ENCODE measurements at regions not wholly inside any gene's neighbourhood (a gene's known extent, or its start where the extent isn't known, plus 50 kb on each side); places are given as distances from the start of the nearest gene placed in this dataset.
"Not testable (repeated sequence)": the region's sequence is repeated elsewhere in the genome, so short reads cannot be mapped to it uniquely, and the experiment has no call there.

DNA sequence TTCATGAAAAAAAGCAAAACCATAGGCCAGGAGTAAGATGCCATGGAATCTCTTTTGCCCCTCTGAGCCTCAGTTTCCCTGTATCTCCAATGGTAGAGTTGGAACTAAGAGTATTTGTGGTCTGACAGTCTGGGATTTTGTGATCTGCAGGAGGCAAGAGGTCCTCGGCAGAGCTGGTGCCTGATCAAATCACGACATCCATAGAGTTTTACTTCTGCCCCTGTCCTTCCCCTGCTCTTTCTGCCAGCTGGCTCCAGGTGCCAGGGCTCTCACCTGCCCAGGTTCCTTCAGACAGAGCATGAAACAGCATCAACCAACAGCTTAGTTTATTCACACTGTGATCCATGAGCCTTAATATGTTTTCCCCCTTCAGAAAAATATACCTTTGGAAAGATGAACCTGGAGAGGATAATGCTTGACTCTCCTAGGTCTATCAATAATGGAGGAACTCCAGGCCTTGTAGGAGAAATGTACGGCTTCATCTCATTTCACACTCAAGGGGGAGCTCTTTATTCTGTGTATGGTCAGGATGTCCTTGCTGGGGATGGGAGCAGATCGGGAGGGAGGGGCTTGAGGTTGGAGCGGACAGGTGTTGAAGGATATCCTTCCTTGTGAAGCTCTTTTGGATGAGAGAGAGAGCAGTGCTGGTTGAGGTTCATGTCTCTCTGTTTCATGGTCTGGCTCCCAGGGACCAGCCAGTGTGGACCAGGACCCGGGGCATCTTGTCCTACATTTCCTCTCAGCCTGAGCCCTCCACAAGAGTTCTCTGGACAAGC lies 309.9 kb downstream of the RPLP1 start:
- no peak for DNase-seq (ENCODE audit: low spot score)

DNA sequence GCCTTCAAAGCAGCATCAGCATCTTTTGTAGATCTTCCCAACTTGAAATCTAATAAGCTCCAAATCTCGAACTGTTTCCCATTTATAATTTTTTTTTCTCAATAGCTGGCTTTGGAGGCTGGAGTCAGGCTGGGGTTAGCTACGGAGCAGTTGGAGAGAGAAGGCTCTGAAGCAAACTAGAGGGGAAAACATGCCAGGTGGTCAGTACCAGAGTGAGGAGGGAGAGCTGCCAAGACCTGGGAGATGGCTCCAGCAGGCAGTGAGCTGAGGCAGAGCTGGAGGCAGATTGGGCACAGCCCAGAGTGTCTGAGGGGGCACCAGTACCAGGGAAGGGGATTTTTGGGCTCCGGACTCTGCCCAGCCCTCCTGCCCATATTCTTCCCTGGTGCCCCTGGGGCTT lies 311.2 kb downstream of the RPLP1 start:
- no peak for DNase-seq (ENCODE audit: low spot score)

DNA sequence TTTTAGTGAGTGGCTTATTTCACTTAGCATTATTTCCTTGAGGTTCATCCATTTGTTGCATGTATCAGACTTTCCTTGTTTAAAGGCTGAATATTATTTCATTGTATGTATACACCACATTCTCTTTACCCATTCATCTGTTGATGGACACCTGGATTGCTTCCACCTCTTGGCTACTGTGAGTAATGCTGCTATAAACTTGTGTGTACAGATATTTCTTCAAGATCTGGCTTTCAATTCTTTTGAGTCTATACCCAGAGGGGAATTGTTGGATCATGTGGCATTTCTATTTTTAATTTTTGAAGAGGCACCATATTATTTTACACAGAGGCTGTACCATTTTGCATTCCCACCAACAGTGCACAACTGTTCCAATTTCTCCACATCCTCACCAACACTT lies 313.5 kb downstream of the RPLP1 start:
- DNase-seq (ENCODE audit: low spot score) = no peak

DNA sequence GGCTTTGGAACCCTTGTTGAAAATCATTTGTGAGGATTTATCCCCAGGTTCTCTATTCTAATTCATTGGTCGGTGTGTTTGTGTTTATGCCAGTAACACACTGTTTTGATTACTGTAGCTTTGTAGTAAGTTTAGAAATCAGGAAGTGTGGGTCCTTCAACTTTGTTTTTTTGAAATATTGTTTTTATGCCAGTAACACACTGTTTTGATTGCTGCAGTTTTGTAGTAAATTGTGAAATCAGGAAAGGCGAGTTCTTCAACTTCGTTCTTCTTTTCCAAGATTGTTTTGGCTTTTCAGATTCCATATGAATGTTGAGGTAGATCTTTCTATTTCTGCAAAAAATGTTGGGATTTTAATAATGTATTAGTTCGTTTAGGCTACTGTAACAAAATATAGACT lies 314.6 kb downstream of the RPLP1 start:
- no peak for DNase-seq (ENCODE audit: low spot score)

DNA sequence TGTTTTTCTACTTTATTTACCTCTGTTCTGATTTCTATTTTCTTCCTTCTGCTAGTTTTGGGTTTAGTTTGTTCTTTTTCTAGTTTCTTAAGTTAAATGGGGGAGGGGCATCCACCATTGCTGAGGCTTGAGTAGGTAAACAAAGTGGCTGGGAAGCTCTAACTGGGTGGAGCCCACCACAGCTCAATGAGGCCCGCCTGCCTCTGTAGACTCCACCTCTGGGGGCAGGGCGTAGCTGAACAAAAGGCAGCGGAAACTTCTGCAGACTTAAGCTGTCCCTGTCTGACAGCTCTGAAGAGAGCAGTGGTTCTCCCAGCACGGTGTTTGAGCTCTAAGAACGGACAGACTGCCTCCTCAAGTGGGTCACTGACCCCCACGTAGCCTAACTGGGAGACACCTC lies 316.7 kb downstream of the RPLP1 start:
- not testable (repeated sequence) for DNase-seq (ENCODE audit: low spot score)

DNA sequence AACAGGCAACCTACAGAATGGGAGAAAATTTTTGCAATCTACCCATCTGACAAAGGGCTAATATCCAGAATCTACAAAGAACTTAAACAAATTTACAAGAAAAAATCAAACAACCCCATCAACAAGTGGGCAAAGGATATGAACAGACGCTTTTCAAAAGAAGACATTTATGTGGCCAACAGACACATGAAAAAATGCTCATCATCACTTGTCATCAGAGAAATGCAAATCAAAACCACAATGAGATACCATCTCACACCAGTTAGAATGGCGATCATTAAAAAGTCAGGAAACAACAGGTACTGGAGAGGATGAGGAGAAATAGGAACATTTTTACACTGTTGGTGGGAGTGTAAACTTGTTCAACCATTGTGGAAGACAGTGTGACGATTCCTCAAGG lies 321.6 kb downstream of the RPLP1 start:
- not testable (repeated sequence) for DNase-seq (ENCODE audit: low spot score)

DNA sequence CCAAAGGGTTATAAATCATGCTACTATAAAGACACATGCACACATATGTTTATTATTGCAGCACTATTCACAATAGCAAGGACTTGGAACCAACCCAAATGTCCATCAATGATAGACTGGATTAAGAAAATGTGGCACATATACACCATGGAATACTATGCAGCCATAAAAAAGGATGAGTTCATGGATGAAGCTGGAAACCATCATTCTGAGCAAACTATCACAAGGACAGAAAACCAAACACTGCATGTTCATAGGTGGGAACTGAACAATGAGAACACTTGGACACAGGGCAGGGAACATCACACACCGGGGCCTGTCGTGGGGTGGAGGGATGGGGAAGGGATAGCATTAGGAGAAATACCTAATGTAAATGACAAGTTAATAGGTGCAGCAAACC lies 322.1 kb downstream of the RPLP1 start:
- not testable (repeated sequence) for DNase-seq (ENCODE audit: low spot score)

DNA sequence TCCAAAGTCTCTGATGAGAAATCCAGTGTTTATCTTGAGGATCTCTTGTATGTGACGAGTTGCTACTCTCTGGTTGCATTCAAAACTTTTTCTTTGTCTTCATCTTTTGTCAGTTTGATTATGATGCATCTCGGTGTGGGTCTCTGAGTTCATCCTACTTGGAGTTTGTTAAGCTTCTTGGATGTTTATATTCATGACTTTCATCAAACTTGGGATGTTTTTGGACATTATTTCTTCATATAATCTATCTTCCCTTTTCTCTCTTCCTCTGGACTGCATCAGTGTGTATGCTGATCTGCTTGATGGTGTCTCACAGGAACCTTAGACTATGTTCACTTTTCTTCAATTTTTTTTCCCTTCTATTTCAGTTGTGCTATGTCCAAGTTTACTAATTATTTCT lies 320.4 kb downstream of the TLE3 start:
- DNase-seq (ENCODE audit: low spot score) = no peak

DNA sequence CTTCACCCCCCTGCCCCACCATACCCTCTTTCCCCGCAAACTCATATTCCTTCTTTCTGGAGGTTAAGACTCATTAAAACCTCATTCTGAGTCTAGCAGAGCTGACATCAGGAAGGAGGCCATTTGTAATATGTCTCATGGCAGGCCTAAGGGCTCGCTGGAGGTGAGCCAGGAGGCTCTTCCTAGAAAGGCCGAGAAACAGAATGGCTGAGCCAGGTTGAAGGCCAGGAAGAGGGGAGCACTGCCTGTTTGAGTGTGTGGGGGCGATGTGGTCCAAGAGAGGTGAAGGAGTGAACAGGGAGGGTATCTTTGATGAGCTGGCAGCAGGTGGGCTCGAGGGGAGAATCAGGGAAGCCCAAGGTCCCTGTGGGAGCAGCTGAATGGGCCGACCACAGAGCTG lies 317.3 kb downstream of the TLE3 start:
- no peak for DNase-seq (ENCODE audit: low spot score)

DNA sequence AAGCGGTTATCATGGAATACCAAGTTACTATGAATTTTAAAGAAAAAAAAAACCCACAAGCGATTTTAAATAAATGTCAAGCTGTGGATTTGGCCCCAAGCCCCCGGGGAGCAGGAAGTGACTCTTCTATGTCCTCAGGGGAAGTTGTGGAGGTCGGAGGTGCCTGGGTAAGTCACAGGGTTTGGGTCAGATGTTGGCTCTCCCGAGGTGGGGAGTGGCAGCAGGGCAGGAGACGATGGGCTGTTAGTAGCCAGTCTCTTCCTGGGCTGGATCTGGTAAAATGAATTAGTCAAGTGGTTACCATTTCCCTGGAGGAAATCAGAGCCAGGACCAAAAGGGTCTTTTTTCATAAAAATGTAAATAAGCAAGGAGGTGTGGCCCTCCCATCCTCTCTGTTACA lies 316.7 kb downstream of the TLE3 start:
- no peak for DNase-seq (ENCODE audit: low spot score)

DNA sequence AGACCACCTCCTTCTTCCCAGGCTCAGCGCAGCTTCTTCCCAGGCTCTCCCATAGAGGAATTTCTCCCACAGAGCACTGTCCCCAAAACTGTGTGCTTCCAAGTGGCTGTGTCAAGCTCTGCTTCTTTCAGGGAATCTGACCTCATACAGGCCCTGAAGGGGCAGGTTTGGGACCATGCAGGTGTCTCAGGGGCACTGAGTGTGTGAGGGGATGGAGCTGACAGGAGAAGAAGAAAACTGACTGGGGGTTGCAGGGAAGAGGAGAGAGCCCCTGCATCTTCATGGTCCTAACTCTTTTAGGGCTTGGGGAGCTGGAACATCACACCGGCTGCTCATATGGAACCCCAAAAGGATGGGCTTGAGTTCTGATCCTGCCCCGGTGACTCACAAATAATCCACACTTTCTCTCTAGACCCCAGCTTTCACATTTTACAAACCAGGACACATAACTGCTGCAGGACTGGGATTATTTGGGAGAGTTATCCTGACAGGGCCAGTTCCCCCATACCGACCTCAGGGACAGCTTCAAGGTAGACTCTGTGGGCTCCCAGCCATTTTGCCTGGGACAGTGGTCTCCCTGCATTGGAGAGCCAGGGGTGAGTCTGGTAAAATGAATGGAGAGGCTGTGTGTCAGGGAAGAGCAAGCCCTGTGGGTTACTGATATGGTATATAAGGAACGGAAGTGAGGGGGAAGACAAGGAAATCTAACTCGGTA lies 316.1 kb downstream of the TLE3 start:
- DNase-seq (ENCODE audit: low spot score) = no peak

DNA sequence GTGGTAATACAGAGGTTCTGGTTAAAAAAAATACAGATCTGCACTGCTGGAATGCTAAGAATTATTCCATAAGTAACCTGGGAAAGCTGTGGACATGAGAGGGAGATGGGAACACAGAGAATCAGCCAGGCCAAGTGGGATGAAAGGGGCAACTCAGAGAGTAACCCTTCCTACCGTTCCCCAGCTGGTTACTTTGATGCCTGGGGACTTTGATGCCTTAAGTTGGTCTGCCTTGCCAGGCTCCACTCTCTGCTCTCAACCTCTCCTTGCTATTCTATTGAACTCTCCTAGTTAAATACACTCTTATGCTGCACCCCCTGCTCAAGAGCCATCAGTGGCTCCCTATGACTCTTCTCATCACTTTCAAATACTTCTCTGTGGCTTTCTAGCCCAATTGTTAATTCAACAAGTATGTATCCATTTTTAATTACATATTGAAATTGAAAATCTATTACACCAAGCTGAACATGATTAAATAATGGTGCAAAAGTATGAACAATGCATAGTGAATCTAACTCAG lies 315.5 kb downstream of the TLE3 start:
- DNase-seq (ENCODE audit: low spot score) = no peak

DNA sequence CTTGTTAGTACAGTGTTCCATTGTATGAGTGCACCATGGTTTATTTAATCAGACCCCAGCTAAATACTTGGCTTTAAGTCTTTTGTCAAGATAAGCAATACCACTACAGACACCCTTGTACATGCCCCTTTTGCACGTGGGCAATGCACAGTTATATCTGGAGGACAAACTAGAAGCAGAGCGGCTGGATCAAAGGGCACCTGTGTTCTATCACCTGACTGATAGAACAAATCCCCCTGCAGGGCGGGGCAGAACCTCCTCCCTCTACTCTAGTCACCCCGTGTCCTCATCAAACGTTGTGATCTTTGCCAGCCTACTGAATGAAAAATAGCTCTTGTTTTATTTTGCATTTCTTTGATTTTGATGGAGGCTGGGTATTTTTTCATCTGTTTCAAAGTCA lies 314.9 kb downstream of the TLE3 start:
- DNase-seq (ENCODE audit: low spot score) = no peak

DNA sequence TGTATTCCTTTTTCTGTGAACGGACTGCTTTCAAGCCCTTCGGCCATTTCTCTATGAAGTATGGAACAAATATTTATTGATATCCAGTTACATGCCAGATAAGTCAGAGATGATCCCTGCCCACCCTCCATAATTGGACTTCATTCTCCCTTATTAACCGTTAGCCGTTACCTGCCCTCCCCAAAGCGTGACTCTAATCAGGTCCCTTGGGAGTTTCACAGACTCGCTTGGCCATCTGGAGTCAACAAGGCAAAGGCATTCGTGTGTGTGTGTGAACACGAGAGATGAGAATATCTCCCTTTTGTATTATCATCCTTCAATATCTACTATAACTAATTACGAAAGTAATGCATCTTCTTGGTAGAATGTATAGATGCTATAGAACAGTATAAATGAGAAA lies 314.5 kb downstream of the TLE3 start:
- no peak for DNase-seq (ENCODE audit: low spot score)

DNA sequence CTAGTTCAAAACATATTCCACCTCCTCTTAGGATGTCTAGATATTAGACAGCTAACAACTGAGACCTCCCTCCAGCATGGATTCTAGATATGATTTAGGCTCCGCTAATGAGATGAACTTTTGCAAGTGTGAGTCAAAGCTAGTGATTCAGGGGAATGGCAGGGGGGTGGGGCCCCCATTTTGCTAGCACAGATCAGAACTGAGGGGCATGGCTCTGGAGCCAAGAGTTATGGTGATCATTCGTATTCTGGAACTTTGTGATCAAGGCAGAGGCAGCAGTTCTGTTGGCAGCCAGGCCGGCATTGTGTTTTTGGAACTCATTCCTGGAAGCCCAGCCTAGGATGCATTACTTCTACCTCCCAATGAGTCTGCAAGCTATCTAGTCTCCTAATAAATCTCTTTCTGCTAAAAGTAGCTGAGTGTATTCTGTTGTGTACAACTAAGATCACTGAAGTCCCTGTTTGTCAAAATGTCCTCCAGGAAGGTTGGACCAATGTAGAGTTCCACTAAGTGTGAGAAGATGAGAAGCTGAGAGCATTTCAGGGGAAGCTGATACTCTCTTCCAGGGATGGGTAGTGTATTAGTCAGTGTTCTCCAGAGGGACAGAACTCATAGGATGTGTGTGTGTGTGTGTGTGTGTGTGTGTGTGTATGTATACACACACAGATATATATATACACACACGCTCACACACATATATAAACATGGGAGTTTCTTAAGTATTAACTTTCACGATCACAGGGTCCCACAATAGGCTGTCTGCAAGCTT lies 312.7 kb downstream of the TLE3 start:
- no peak for DNase-seq (ENCODE audit: low spot score)

DNA sequence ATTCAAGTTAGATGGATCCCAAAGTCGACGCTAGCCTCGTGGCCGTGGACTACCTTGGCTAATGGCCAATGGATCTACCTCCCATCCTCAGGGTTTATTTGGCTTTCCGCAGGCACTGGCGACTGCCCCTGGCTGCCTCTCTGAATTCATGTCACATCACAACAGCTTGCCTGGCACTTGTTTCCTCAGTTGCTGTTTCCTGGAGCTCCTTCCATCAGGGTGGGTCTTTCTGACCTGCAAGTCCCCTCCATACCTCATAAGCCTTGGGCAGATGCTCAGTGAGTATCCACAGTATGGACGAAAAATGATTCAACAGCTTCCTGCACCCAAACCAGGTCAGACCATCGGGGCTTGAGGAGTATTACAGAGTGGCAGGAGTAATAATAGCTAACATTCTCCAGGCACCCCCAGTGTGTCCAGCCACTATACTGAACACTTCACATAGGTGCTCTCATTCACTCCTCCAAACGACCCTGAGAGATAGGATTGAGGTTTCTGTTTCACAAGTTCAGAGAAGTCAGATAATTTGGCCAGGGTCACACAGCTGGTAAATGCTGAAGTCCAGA lies 311.5 kb downstream of the TLE3 start:
- no peak for DNase-seq (ENCODE audit: low spot score)

DNA sequence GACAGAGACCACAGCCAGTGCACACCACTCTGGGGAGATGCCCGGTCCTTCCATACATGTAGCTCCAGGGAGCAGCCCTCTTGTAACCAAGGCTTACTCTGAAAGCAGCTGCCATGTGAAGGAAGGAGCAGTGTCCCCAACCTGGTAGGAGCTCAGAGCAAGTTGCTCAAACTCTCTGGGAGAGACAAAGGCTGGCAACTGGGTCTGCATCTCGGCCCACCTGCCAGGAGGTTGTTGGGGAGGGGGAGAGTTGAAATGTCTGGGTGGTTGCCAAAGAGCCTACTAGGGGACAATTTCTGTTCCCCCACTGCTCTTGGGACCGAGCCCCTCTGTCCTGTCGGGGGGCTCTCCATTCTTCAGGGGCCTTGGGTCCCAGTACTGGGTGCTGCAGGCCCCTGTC lies 309.9 kb downstream of the TLE3 start:
- no peak for DNase-seq (ENCODE audit: low spot score)

DNA sequence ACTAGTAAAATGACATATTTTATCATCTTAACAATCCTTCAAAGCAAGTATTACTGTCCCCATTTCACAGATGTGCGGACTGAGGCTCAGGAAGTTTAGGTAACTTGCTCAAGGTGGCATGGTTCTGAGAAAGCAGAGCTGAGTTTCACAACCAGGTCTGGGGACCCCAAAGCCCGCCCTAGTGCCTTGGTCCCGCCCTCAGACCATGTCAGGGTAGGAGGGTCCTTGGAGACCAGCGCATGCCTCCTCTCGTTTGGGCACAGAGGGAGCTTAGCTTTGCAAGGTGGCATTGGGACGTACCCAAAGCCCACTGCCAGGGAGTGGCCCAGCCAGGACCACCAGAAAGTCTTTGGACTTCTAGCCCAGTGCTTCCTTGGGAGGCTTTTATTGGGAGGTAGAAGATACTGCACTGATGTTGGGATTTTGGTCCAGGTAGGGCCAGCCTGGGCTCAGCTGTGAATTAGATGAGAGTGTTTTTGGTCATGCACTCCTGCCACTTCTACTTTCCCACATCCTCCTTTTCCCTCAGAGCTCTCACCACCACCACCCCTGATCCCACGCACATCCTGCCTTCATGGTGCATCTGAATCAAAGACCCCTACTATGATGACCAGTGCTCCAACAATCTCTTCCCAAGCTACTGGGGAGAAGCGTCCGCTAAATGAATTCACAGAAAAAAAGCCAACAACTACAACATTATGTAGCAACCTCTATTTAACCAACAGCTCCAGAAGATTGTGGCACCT lies 307.9 kb downstream of the TLE3 start:
- no peak for DNase-seq (ENCODE audit: low spot score)

DNA sequence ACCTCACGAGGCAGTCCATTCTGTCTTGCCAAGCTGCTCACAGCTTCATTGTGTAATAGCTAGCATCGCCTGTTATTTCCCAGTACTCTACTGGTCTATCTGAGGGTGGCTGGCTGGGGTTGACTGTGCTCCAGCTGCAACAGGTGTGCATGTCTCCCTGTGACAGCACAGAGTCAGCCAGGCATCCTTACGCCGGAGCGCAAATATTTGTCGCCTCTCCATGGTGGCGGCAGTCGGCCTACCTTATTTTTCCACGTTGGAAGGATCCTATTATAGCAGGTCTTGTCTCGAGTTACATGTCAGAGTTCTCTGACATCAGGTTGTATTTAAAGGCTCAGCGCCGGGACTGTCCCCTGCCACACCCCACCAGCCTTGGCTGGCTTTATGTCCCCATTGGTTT lies 307.1 kb downstream of the TLE3 start:
- no peak for DNase-seq (ENCODE audit: low spot score)

DNA sequence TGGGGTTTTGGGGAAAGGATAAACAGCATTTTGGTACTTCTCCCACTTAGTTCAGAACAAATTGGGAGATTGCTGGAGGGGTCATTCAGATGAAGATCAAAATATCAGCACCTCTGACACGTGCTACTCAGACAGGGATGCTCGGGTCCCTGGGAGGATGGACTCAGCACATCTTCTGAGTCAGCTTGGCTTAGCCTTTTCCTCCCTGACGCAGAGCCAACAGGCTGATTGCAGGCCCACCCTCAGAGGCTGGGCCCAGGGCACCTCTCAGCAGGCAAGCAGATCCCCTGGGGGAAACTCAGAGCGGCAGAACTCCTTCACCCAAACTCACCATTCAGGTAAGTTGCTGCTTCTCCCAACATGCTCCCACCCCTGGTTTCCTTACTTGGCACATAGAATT lies 304.9 kb downstream of the TLE3 start:
- DNase-seq (ENCODE audit: low spot score) = no peak

DNA sequence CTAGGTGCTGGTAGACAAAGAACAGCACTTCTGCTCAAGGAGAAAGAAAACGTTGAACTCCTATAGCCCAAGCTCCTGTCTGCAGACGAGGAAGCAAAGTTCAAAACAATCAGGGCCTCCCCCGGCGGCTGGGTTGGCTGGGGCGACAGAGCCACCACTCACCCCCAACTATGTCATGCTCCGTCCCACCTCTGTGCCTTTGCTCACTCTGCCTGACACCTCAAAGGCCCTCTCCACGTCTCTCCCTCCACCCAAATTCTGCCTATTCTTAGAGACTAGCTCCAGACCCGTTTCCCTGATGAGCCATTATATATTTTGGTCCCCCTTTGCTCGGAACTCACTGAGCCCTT lies 304.3 kb downstream of the TLE3 start:
- no peak for DNase-seq (ENCODE audit: low spot score)
